ENCODE measurements at regions not wholly inside any gene's neighbourhood (a gene's known extent, or its start where the extent isn't known, plus 50 kb on each side); places are given as distances from the start of the nearest gene placed in this dataset.

DNA sequence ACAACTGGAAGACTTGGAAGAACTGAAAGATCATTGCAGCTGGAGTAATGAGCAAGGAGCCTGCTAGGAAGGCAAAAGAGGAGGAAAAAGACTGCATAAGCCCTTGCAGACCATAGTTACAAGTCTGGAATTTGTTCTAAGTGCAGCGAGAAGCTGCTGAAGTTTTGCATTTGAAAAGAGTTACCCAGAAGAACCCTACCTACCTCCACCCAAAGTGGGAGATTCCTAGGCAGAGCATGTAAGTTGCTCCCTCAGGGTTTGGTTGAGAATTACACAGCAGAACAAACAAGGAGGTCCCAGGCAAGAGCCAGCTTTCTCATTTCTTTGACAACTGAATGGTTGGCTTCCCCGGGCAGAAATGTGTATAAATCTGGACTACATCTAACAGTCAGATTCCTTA, 118.7 kb upstream of the NUDT7 start:
- ATAC-seq (no peak), DNase-seq (no peak)
- Histone ChIP-seq H3K9me3 (no peaks in the 10 kb centered on the region), H3K27me3 (ENCODE audit: low read depth) (no peaks in the 10 kb centered on the region), H3K27ac (no peak overlapping the region), H3K4me1 (no peaks in the 10 kb centered on the region), H3K36me3 (no peaks in the 10 kb centered on the region), H3K4me3 (no peak overlapping the region)
- TF ChIP-seq, protein P1, sequence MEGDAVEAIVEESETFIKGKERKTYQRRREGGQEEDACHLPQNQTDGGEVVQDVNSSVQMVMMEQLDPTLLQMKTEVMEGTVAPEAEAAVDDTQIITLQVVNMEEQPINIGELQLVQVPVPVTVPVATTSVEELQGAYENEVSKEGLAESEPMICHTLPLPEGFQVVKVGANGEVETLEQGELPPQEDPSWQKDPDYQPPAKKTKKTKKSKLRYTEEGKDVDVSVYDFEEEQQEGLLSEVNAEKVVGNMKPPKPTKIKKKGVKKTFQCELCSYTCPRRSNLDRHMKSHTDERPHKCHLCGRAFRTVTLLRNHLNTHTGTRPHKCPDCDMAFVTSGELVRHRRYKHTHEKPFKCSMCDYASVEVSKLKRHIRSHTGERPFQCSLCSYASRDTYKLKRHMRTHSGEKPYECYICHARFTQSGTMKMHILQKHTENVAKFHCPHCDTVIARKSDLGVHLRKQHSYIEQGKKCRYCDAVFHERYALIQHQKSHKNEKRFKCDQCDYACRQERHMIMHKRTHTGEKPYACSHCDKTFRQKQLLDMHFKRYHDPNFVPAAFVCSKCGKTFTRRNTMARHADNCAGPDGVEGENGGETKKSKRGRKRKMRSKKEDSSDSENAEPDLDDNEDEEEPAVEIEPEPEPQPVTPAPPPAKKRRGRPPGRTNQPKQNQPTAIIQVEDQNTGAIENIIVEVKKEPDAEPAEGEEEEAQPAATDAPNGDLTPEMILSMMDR (IDR thresholded peaks at IDR 0.05), result no peak
- intact Hi-C loops (cut with DNase I), result no loop called here

DNA sequence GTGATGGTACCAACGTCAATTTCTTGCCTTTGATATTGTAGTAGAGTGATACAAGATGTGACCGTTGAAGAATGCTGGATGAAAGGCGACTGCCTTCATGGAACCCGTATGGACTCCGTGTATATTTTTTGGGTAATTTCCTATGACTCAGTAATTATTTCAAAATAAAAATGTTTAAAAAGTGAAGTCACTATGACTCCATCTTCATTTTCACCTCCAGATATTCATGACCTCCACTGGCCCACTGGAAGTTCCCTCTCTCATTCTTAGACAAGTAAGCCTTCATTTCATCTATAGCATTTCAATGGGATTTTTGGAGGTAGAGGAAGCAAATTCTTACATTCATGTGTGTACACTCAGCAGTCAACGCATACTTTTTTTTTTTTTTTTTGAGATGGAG, 111.8 kb upstream of the NUDT7 start:
- DNase-seq (no peak), ATAC-seq (no peak)
- TF ChIP-seq, protein P1 (IDR thresholded peaks at IDR 0.05), result no peak
- H3K9me3 ChIP-seq, result no peaks in the 10 kb centered on the region
- H3K36me3 ChIP-seq, result no peaks in the 10 kb centered on the region
- no peaks in the 10 kb centered on the region for H3K4me1 ChIP-seq
- H3K27ac ChIP-seq, result no peak overlapping the region
- no peak overlapping the region for H3K4me3 ChIP-seq
- H3K27me3 ChIP-seq (ENCODE audit: low read depth), result no peaks in the 10 kb centered on the region
- intact Hi-C loops (cut with DNase I), result no loop called here

DNA sequence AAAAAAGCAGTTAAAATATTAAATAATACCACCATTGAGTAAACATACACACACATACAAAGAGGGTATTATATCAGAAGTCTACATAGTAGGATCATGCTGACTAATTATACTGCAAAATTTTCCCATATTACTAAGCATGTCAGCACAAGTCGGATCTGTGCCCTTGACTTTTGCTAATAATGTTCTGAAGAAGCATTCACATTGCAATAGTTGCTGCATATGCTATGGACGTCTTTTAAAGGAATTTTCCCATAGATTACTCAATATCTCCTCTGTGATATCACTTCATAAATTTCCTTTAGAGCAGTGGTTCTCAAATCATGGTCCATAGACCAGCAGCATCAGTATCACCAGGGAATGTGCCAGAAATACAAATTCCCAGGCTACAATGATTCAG, 110.9 kb upstream of the NUDT7 start:
- Histone ChIP-seq H3K36me3 (no peaks in the 10 kb centered on the region), H3K4me1 (no peaks in the 10 kb centered on the region), H3K27ac (no peak overlapping the region), H3K9me3 (no peaks in the 10 kb centered on the region), H3K27me3 (ENCODE audit: low read depth) (no peaks in the 10 kb centered on the region), H3K4me3 (no peak overlapping the region)
- TF ChIP-seq, protein P1 (IDR thresholded peaks at IDR 0.05), result no peak
- no peak for ATAC-seq
- DNase-seq, result no peak
- intact Hi-C loops (cut with DNase I), result no loop called here

DNA sequence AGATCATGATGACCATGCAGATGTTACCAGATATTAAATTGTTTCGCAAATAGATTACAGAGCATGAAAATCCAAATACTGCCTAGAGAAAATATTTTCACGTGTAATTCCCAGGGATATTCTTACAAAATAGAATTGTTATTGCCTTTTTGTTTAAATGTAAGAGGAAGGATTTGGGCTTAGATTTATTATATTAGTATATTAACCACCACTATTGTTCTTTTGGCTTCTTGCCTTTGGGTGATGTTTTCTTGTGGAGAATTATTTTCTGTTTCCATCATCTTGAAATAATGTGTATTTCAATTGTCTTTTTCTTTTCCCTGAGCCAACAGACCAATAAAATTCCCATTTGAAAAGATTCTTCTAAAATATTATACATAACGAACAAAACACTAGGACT, 109.7 kb upstream of the NUDT7 start:
- Histone ChIP-seq H3K36me3 (no peaks in the 10 kb centered on the region), H3K9me3 (no peaks in the 10 kb centered on the region), H3K27ac (no peak overlapping the region), H3K27me3 (ENCODE audit: low read depth) (no peaks in the 10 kb centered on the region), H3K4me3 (no peak overlapping the region), H3K4me1 (no peaks in the 10 kb centered on the region)
- ATAC-seq (no peak), DNase-seq (no peak)
- intact Hi-C loops (cut with DNase I), result no loop called here
- TF ChIP-seq, protein P1 (IDR thresholded peaks at IDR 0.05), result no peak

DNA sequence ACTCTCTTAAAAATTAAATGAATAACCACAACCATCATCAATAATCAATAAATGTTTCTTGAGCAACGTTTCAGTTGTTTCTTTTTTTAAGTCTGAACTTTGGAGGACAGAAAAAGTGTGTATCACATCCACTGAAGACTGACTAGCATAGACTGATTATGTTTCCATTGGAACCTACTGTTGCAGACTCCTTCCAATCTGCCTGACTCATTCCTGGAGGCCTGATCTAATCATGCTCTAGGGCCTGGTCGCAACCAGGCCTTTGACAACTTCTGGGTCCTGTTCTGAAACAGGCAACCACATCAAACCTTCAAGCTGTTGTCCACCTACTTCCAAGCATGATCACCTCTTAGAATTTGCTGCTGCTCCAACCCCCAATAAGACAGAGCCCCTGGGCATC, 109.2 kb upstream of the NUDT7 start:
- ATAC-seq (no peak), DNase-seq (no peak)
- intact Hi-C loops (cut with DNase I), result no loop called here
- H3K9me3 ChIP-seq, result no peaks in the 10 kb centered on the region
- TF ChIP-seq, protein P1 (IDR thresholded peaks at IDR 0.05), result no peak
- no peaks in the 10 kb centered on the region for H3K4me1 ChIP-seq
- no peak overlapping the region for H3K27ac ChIP-seq
- H3K4me3 ChIP-seq, result no peak overlapping the region
- no peaks in the 10 kb centered on the region for H3K36me3 ChIP-seq
- no peaks in the 10 kb centered on the region for H3K27me3 ChIP-seq (ENCODE audit: low read depth)

DNA sequence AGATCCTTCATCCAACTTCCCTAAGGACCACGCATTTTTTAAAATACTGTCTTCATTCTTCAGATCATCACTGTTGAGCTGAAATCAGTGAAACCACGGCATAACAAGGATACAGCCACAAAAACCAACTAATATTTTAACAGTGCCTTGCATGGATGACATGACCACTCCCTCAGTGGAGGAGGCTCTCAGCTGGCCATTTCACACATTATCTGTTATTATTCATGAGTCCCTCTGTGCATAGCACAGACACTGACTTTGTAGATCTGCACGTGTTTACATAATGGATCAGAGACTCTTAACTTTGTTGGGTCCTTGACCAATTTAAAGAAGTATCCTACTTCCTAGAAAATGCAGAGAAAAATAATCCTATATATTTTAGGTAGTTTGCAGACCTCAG, 104.8 kb upstream of the NUDT7 start:
- TF ChIP-seq, protein P1 (IDR thresholded peaks at IDR 0.05), result no peak
- Histone ChIP-seq H3K4me1 (no peaks in the 10 kb centered on the region), H3K27me3 (ENCODE audit: low read depth) (no peaks in the 10 kb centered on the region), H3K4me3 (no peak overlapping the region), H3K36me3 (no peaks in the 10 kb centered on the region), H3K27ac (no peak overlapping the region), H3K9me3 (no peaks in the 10 kb centered on the region)
- DNase-seq (no peak), ATAC-seq (no peak)
- intact Hi-C loops (cut with DNase I), result no loop called here

Data from lower lobe of right lung (tissue), 2 donors.